CD4-positive, alpha-beta T cell (primary cell): ENCODE measurements at regions not wholly inside any gene's neighbourhood (a gene's known extent, or its start where the extent isn't known, plus 50 kb on each side); places are given as distances from the start of the nearest gene placed in this dataset.

Source experiments
- ATAC-seq: fragments of 200-7000 bp; cut with Tn5 transposase; one replicate; pipeline ENCODE4 v1.10.0; 2022; ENCODE audit warnings: mild to moderate bottlenecking; ENCODE audit not compliant: poor library complexity
- CTCF ChIA-PET: fragments of 350-600 bp; sonication (Branson Sonifier 250); formaldehyde crosslinking; loops from one replicate; lab custom pipeline; 2021; ENCODE audit warnings: antibody characterized with exemption, inconsistent platforms; lab: Charles Lee
- POLR2A ChIA-PET: fragments of 350-600 bp; sonication (Branson Sonifier 250); formaldehyde crosslinking; loops from one replicate; lab custom pipeline; 2021; ENCODE audit warnings: antibody characterized with exemption, inconsistent platforms; lab: Charles Lee
- DNase-seq, 14 experiments: peaks; one replicate each; pipeline ENCODE4 v3.0.0-alpha.2; 2013 to 2020; ENCODE audit warnings: mixed read lengths in 2 of 14
- H3K27ac ChIP-seq, 2 donors: one replicate each; pipeline versions ENCODE4 v1.5.1 to v1.7.0; 2013; ENCODE audit warnings: low read length in 2 of 2, low read depth in 1 of 2, mild to moderate bottlenecking in 1 of 2
- H3K27me3 ChIP-seq, 2 experiments: 1 replicate in 1 of 2; 2 replicates in 1 of 2; pipeline versions ENCODE4 v1.6.1 to v1.7.0; 2013; ENCODE audit warnings: low read length in 2 of 2, control low read depth in 1 of 2, mild to moderate bottlenecking in 1 of 2, moderate library complexity in 1 of 2; ENCODE audit not compliant: insufficient read depth in 2 of 2, control insufficient read depth in 1 of 2
- H3K36me3 ChIP-seq: one replicate; pipeline ENCODE4 v1.6.1; 2013; ENCODE audit warnings: low read length, control low read depth; ENCODE audit not compliant: insufficient read depth
- H3K4me1 ChIP-seq: one replicate; pipeline ENCODE4 v1.6.1; 2013; ENCODE audit warnings: low read length, control low read depth; ENCODE audit not compliant: insufficient read depth
- H3K4me3 ChIP-seq: one replicate; pipeline ENCODE4 v1.5.1; 2013; ENCODE audit warnings: mild to moderate bottlenecking, low read length, moderate library complexity
- H3K9me3 ChIP-seq, 2 experiments: 1 replicate in 1 of 2; 2 replicates in 1 of 2; pipeline versions ENCODE4 v1.6.1 to v1.7.0; 2013; ENCODE audit warnings: low read length in 2 of 2, mild to moderate bottlenecking in 2 of 2, control low read depth in 1 of 2, moderate library complexity in 1 of 2; ENCODE audit not compliant: control insufficient read depth in 1 of 2, insufficient read depth in 1 of 2
- H3K27ac Mint-ChIP-seq: one replicate; pipeline ENCODE4 v1.8.0; 2020; ENCODE audit warnings: mixed read lengths
- H3K27me3 Mint-ChIP-seq: one replicate; pipeline ENCODE4 v1.8.0; 2021; ENCODE audit warnings: mixed read lengths
- H3K36me3 Mint-ChIP-seq: one replicate; pipeline ENCODE4 v1.8.0; 2021; ENCODE audit warnings: low read depth, mixed read lengths
- H3K4me1 Mint-ChIP-seq: one replicate; pipeline ENCODE4 v1.8.0; 2021; ENCODE audit warnings: low read depth, mixed read lengths
- H3K4me3 Mint-ChIP-seq: one replicate; pipeline ENCODE4 v1.8.0; 2020; ENCODE audit warnings: mild to moderate bottlenecking, mixed read lengths
- H3K9me3 Mint-ChIP-seq: one replicate; pipeline ENCODE4 v1.8.0; 2020; ENCODE audit warnings: mixed read lengths
- CTCF ChIP-seq: fragments of 200-600 bp; IDR thresholded peaks from one replicate; pipeline ENCODE4 v1.8.0; 2022; ENCODE audit warnings: antibody characterized with exemption, mild to moderate bottlenecking
- intact Hi-C, 2 experiments: fragments of 100-400 bp; cut with DNase I in 1 of 2; cut with micrococcal nuclease in 1 of 2; formaldehyde crosslinking; loops; one replicate each; pipeline versions ENCODE4 v1.15.1 to v1.9.0; 2023 to 2025; cut with DNase I, micrococcal nuclease

GRCh38 chr22:48434156-48434867 lies 1393.4 kb downstream of the BRD1 start:
- TF ChIP-seq CTCF: no peak
- H3K36me3 ChIP-seq: no peaks in the 10 kb centered on the region
- no peak overlapping the region for H3K27ac ChIP-seq
- no peaks in the 10 kb centered on the region for H3K4me1 Mint-ChIP-seq
- intact Hi-C loops: no loop called here
- H3K4me1 ChIP-seq: no peaks in the 10 kb centered on the region
- ATAC-seq (no peak), DNase-seq (no peak)
- no peak overlapping the region for H3K27ac Mint-ChIP-seq
- no peak overlapping the region for H3K4me3 Mint-ChIP-seq
- H3K9me3 Mint-ChIP-seq: no peaks in the 10 kb centered on the region
- no peaks in the 10 kb centered on the region for H3K27me3 Mint-ChIP-seq
- ChIA-PET POLR2A (no interaction called here), CTCF (no interaction called here)
- no peaks in the 10 kb centered on the region for H3K36me3 Mint-ChIP-seq
- H3K9me3 ChIP-seq: peaks cover 0 to 7% of the 10 kb centered on the region in 2 experiments
- H3K27me3 ChIP-seq: no peaks in the 10 kb centered on the region
- H3K4me3 ChIP-seq: no peak overlapping the region

GRCh38 chr22:48433647-48434046 lies 1394.0 kb downstream of the BRD1 start:
- Histone ChIP-seq H3K4me3 (no peak overlapping the region), H3K4me1 (no peaks in the 10 kb centered on the region), H3K27me3 (no peaks in the 10 kb centered on the region), H3K9me3 (peaks cover 0 to 7% of the 10 kb centered on the region in 2 experiments), H3K27ac (no peak overlapping the region), H3K36me3 (no peaks in the 10 kb centered on the region)
- no peaks in the 10 kb centered on the region for H3K27me3 Mint-ChIP-seq
- TF ChIP-seq CTCF: no peak
- POLR2A ChIA-PET: no interaction called here
- H3K4me3 Mint-ChIP-seq: no peak overlapping the region
- DNase-seq: no peak
- ATAC-seq: no peak
- H3K4me1 Mint-ChIP-seq: no peaks in the 10 kb centered on the region
- no peaks in the 10 kb centered on the region for H3K36me3 Mint-ChIP-seq
- no peak overlapping the region for H3K27ac Mint-ChIP-seq
- intact Hi-C loops: no loop called here
- H3K9me3 Mint-ChIP-seq: no peaks in the 10 kb centered on the region
- CTCF ChIA-PET: no interaction called here

GRCh38 chr22:48432781-48433518 lies 1394.7 kb downstream of the BRD1 start:
- intact Hi-C loops: no loop called here
- DNase-seq: no peak

More at GRCh38 chr22:48432781-48433518, 1394.7 kb downstream of the BRD1 start:
- no peak overlapping the region for H3K4me3 ChIP-seq
- H3K36me3 Mint-ChIP-seq: no peaks in the 10 kb centered on the region
- ChIA-PET POLR2A (no interaction called here), CTCF (no interaction called here)
- H3K4me1 Mint-ChIP-seq: no peaks in the 10 kb centered on the region
- no peaks in the 10 kb centered on the region for H3K27me3 Mint-ChIP-seq
- H3K4me3 Mint-ChIP-seq: no peak overlapping the region
- peaks cover 0 to 7% of the 10 kb centered on the region in 2 experiments for H3K9me3 ChIP-seq
- no peaks in the 10 kb centered on the region for H3K36me3 ChIP-seq
- no peaks in the 10 kb centered on the region for H3K9me3 Mint-ChIP-seq
- no peak overlapping the region for H3K27ac Mint-ChIP-seq
- no peak for ATAC-seq
- no peaks in the 10 kb centered on the region for H3K27me3 ChIP-seq
- no peak overlapping the region for H3K27ac ChIP-seq
- no peak for TF ChIP-seq CTCF
- no peaks in the 10 kb centered on the region for H3K4me1 ChIP-seq
